K562 (cell line): ENCODE measurements at regions not wholly inside any gene's neighbourhood (a gene's known extent, or its start where the extent isn't known, plus 50 kb on each side); places are given as distances from the start of the nearest gene placed in this dataset.

Experiments
- ATAC-seq: fragments of 200-7000 bp; cut with Tn5 transposase; 3 replicates; pipeline ENCODE4 v1.9.1; 2020; ENCODE audit warnings: moderate library complexity
- BruUV-seq: library from RNA; stranded (reverse); fragments of 400-500 nt; replicated peaks from 2 replicates; lab custom pipeline; 2021; lab: Mats Ljungman, UMichigan
- CTCF ChIA-PET: fragments of 300-600 bp; formaldehyde crosslinking; extraction: SDS; loops from one replicate; lab custom pipeline; 2021; ENCODE audit warnings: low intra/inter-chr PET ratio; lab: Yijun Ruan, JAX
- POLR2A ChIA-PET: fragments of 300-600, 350-650 bp; sonication (Branson Sonifier 250); formaldehyde crosslinking; extraction: SDS; loops from one replicate; lab custom pipeline; 2021; ENCODE audit warnings: antibody characterized with exemption, inconsistent platforms; lab: Yijun Ruan, JAX
- DNase-seq, 4 experiments: peaks; one replicate each; pipeline versions ENCODE4 v3.0.0 to v3.0.0-alpha.2; 2011 to 2018; ENCODE audit warnings: low spot score in 3 of 4, mixed read lengths in 3 of 4; ENCODE audit errors: extremely low read depth in 1 of 4
- FAIRE-seq: peaks from 2 replicates; lab custom pipeline; 2011; peaks lifted over from hg19 to GRCh38; lab: Jason Lieb, UNC
- H2AFZ ChIP-seq: 2 replicates; pipeline ENCODE4 v1.6.0; 2011; ENCODE audit warnings: low read depth, low read length, control low read depth, inconsistent platforms
- H3K27ac ChIP-seq: fragments of 200-600 bp; 3 replicates; pipeline ENCODE4 v1.8.0; 2011; ENCODE audit warnings: low read depth, mild to moderate bottlenecking, control low read depth, inconsistent platforms, low read length, moderate library complexity, mixed read lengths; ENCODE audit errors: extremely low read depth
- H3K27me3 ChIP-seq, 2 experiments: fragments of 300-600 bp in 1 of 2; 2 replicates in 1 of 2; 3 replicates in 1 of 2; pipeline versions ENCODE4 v1.6.0 to v1.8.0; 2011; ENCODE audit warnings: inconsistent platforms in 2 of 2, low read length in 2 of 2, mild to moderate bottlenecking in 1 of 2, mixed read lengths in 1 of 2, moderate library complexity in 1 of 2; ENCODE audit not compliant: control insufficient read depth in 2 of 2, insufficient read depth in 2 of 2
- H3K36me3 ChIP-seq: fragments of 300-600 bp; 3 replicates; pipeline ENCODE4 v1.8.0; 2011; ENCODE audit warnings: mild to moderate bottlenecking, low read length, inconsistent platforms; ENCODE audit not compliant: control insufficient read depth, insufficient read depth
- H3K4me1 ChIP-seq, 2 experiments: fragments of 200-600 bp in 1 of 2; replicated peaks in 1 of 2; 2 replicates in 1 of 2; 3 replicates in 1 of 2; pipeline versions ENCODE4 v1.5.1 to v1.8.0; 2011; ENCODE audit warnings: inconsistent platforms in 2 of 2, low read length in 2 of 2, mild to moderate bottlenecking in 1 of 2, mixed read lengths in 1 of 2, moderate library complexity in 1 of 2; ENCODE audit not compliant: control insufficient read depth in 2 of 2, insufficient read depth in 2 of 2
- H3K4me2 ChIP-seq: 2 replicates; pipeline ENCODE4 v1.6.1; 2011; ENCODE audit warnings: low read length, control low read depth, inconsistent platforms, mixed read lengths; ENCODE audit not compliant: insufficient read depth
- H3K4me3 ChIP-seq: fragments of 200-600 bp; sonication (generic), shearing (Covaris generic); 2 replicates; pipeline ENCODE4 v1.5.1; 2016; ENCODE audit warnings: control low read depth, inconsistent platforms
- H3K79me2 ChIP-seq: fragments of 200-600 bp; 3 replicates; pipeline ENCODE4 v1.8.0; 2011; ENCODE audit warnings: low read length, inconsistent platforms; ENCODE audit not compliant: control insufficient read depth, insufficient read depth
- H3K9ac ChIP-seq, 2 experiments: 2 replicates each; pipeline versions ENCODE4 v1.6.0 to v1.6.1; 2011; ENCODE audit warnings: low read depth in 2 of 2, low read length in 2 of 2, control low read depth in 1 of 2, inconsistent platforms in 1 of 2, mild to moderate bottlenecking in 1 of 2, mixed read lengths in 1 of 2; ENCODE audit not compliant: insufficient read depth in 1 of 2
- H3K9me1 ChIP-seq: one replicate; pipeline ENCODE4 v1.6.0; 2011; ENCODE audit warnings: inconsistent platforms, mild to moderate bottlenecking, low read length, moderate library complexity; ENCODE audit not compliant: control insufficient read depth, insufficient read depth
- H3K9me3 ChIP-seq: replicated peaks from 2 replicates; pipeline ENCODE4 v1.5.1; 2011; ENCODE audit warnings: low read depth, low read length, inconsistent platforms; ENCODE audit not compliant: control insufficient read depth, insufficient read depth
- H4K20me1 ChIP-seq: replicated peaks from 2 replicates; pipeline ENCODE4 v1.6.1; 2011; ENCODE audit warnings: low read length, inconsistent platforms, mixed read lengths; ENCODE audit not compliant: control insufficient read depth, insufficient read depth
- CEBPG ChIP-seq, 3 experiments: fragments of 200-800 bp in 1 of 3; sonication (Bioruptor generic) in 1 of 3; sonication (generic) in 1 of 3; formaldehyde crosslinking in 1 of 3; IDR thresholded peaks in 2 of 3; conservative IDR thresholded peaks in 1 of 3; 2 replicates each; pipeline versions ENCODE4 v1.6.1 to v1.8.0; 2016 to 2022; ENCODE audit warnings: missing compliant biosample characterization in 2 of 3, missing genetic modification characterization in 2 of 3, mild to moderate bottlenecking in 1 of 3, missing genetic modification reagents in 1 of 3
- E2F8 ChIP-seq: fragments of 450-650 bp; IDR thresholded peaks from 2 replicates; pipeline ENCODE4 v1.7.1; 2018; ENCODE audit warnings: mild to moderate bottlenecking, low read depth; ENCODE audit not compliant: partially characterized antibody
- HDAC3 ChIP-seq: fragments of 450-650 bp; IDR thresholded peaks from 2 replicates; pipeline ENCODE4 v1.6.1; 2018; ENCODE audit warnings: borderline replicate concordance, mild to moderate bottlenecking, moderate library complexity; ENCODE audit not compliant: partially characterized antibody
- KHSRP ChIP-seq: fragments of 450-650 bp; IDR thresholded peaks from 2 replicates; pipeline ENCODE4 v1.6.1; 2017
- PURB ChIP-seq: sonication (generic); formaldehyde crosslinking; IDR thresholded peaks from 2 replicates; pipeline ENCODE4 v1.9.0; 2021; ENCODE audit warnings: low read depth, mild to moderate bottlenecking, missing genetic modification reagents
- SMARCC2 ChIP-seq: fragments of 450-650 bp; IDR thresholded peaks from 2 replicates; pipeline ENCODE4 v1.6.1; 2017; ENCODE audit warnings: antibody characterized with exemption, moderate library complexity, mild to moderate bottlenecking, low read depth
- U2AF1 ChIP-seq: fragments of 200-400 bp; formaldehyde crosslinking; optimal IDR thresholded peaks from 2 replicates; pipeline ENCODE3; 2017; ENCODE audit warnings: mild to moderate bottlenecking, low read depth, low read length, moderate library complexity
- ZNF3 ChIP-seq: fragments of 250-450 bp; sonication (Bioruptor Pico); IDR thresholded peaks from 2 replicates; pipeline ENCODE4 v1.5.0; 2021; ENCODE audit warnings: mild to moderate bottlenecking, moderate library complexity
- WGBS: fragments of 100-300 bp; shearing (Covaris generic); methylation state at CpG from one replicate; pipeline ENCODE4 v1.1.6; 2016; ENCODE audit warnings: low coverage, mixed read lengths; ENCODE audit not compliant: insufficient coverage; ENCODE audit errors: missing lambda C conversion rate; 5-methylcytosine and 5-hydroxymethylcytosine counted together
- in situ Hi-C: fragments of 300-500 bp; cut with MboI; formaldehyde crosslinking; loops from 4 replicates; pipeline ENCODE4 v1.15.0; 2018; ENCODE audit warnings: inconsistent platforms, mixed read lengths
- intact Hi-C: fragments of 100-400 bp; cut with micrococcal nuclease; formaldehyde crosslinking; loops from 2 replicates; pipeline ENCODE4 v1.14.2; 2022
- TF ChIP-seq, protein P1 (sequence below), 2 experiments: fragments of 450-650 bp; IDR thresholded peaks; 2 replicates each; pipeline ENCODE4 v1.6.1; 2016

DNA sequence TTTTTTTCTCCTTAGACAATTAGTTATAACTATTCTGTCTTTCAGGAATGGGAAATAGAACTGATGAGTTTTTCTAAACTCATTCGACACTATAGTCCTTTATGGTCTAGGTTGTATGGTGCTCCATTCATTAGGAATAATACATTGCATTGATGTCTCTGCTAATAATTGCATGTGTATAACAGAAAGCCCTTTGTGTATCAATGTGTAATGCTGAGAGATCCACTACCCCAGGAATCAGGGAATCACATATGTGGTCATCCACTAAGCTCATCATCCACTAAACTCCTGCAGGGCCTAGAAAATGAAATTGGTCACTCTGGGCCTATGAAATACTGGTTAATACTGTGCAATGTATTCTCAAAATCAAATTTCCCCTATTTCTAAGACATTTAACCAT lies 242.0 kb upstream of the CDH18 start:
- H3K4me2 ChIP-seq, result no peak overlapping the region
- no peak for FAIRE-seq
- 0% methylated on average over 1 of the region's 1 CpG for WGBS

DNA sequence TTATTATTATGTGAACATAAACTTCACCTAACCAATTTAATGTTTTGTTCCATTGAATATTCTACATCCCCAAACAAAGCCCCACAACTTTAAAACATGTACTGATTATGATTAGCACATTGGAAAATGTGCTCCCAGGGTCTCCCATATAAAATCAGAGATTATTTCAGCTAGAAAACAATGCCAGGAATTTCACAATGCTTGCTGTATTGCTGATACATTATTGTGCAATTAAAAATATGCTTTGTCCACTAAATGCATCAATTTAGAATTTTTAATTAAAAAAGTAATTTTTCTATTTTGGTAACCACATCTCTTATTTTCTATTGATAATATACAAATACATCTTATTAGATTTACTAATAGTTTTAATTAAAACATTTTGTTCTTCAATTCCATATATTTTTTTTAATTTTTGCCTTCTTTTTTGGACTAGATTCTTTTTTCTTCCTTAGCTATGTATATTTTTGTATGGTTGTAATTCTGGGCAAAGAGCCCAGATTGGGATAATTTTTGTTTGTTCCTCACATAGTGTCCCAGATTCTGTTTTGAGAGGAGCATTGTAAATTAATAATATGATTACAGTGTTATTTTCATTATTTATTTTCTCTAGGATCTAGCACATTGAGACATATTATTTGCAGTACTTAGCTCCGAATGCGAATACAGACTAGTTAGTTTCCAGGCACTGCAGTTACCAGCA lies 241.5 kb upstream of the CDH18 start:
- POLR2A ChIA-PET, result no interaction called here
- no peak overlapping the region for H3K27ac ChIP-seq
- no peak for FAIRE-seq
- TF ChIP-seq ZNF3 (no peak), E2F8 (no peak), U2AF1 (no peak), CEBPG (CRISPR knock-in tag; IDR thresholded peaks at IDR 0.05) (no peak), CEBPG (tag; conservative IDR thresholded peaks at IDR 0.05 in 1 of 2, IDR thresholded peaks at IDR 0.05 in 1 of 2) (peak in 1 of 2 experiments; percentile 48; a peak in 1 of 4 replicates)
- TF ChIP-seq, protein P1, sequence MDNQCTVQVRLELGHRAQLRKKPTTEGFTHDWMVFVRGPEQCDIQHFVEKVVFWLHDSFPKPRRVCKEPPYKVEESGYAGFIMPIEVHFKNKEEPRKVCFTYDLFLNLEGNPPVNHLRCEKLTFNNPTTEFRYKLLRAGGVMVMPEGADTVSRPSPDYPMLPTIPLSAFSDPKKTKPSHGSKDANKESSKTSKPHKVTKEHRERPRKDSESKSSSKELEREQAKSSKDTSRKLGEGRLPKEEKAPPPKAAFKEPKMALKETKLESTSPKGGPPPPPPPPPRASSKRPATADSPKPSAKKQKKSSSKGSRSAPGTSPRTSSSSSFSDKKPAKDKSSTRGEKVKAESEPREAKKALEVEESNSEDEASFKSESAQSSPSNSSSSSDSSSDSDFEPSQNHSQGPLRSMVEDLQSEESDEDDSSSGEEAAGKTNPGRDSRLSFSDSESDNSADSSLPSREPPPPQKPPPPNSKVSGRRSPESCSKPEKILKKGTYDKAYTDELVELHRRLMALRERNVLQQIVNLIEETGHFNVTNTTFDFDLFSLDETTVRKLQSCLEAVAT (IDR thresholded peaks at IDR 0.05), result no peak

More for the DNA sequence above, 242.0 kb upstream of the CDH18 start:
- no TSS peak for BruUV-seq
- no peak overlapping the region for H3K9ac ChIP-seq
- H3K4me1 ChIP-seq, result no peaks in the 10 kb centered on the region
- no peak overlapping the region for H2AFZ ChIP-seq
- H3K4me3 ChIP-seq, result no peak overlapping the region
- in situ Hi-C loops, result no loop called here
- intact Hi-C loops, result no loop called here
- TF ChIP-seq PURB (CRISPR knock-in tag) (no peak), KHSRP (no peak), SMARCC2 (no peak), HDAC3 (no peak)
- no peaks in the 10 kb centered on the region for H3K9me1 ChIP-seq
- H3K79me2 ChIP-seq, result no peaks in the 10 kb centered on the region
- no peak overlapping the region for H3K27ac ChIP-seq
- DNase-seq, result no peak
- no peaks in the 10 kb centered on the region for H4K20me1 ChIP-seq
- POLR2A ChIA-PET, result no interaction called here
- H3K27me3 ChIP-seq, result no peaks in the 10 kb centered on the region
- ATAC-seq, result no peak
- CTCF ChIA-PET, result no interaction called here
- no peaks in the 10 kb centered on the region for H3K36me3 ChIP-seq
- no peaks in the 10 kb centered on the region; the same call in 1 of the 2 replicates for H3K9me3 ChIP-seq

More for the DNA sequence above, 241.5 kb upstream of the CDH18 start:
- Histone ChIP-seq H3K4me3 (no peak overlapping the region), H3K27me3 (no peaks in the 10 kb centered on the region), H3K36me3 (no peaks in the 10 kb centered on the region), H3K9ac (no peak overlapping the region), H3K4me1 (no peaks in the 10 kb centered on the region), H3K79me2 (no peaks in the 10 kb centered on the region), H4K20me1 (no peaks in the 10 kb centered on the region), H3K4me2 (no peak overlapping the region), H3K9me3 (no peaks in the 10 kb centered on the region; the same call in 1 of the 2 replicates), H3K9me1 (no peaks in the 10 kb centered on the region), H2AFZ (no peak overlapping the region)
- no peak for ATAC-seq
- WGBS, result 0% methylated on average over 2 of the region's 2 CpGs
- no peak for DNase-seq
- CTCF ChIA-PET, result no interaction called here
- BruUV-seq, result no TSS peak
- in situ Hi-C loops, result no loop called here
- intact Hi-C loops, result no loop called here
